CD14-positive monocyte (primary cell): ENCODE measurements at regions not wholly inside any gene's neighbourhood (a gene's known extent, or its start where the extent isn't known, plus 50 kb on each side); places are given as distances from the start of the nearest gene placed in this dataset.

Experiments
- DNase-seq, 3 donors: peaks; one replicate each; pipeline ENCODE4 v3.0.0-alpha.2; 2011 to 2022
- H2AFZ ChIP-seq: 2 replicates; pipeline ENCODE4 v1.6.0; 2012; ENCODE audit warnings: mild to moderate bottlenecking, low read depth, low read length, inconsistent platforms; ENCODE audit not compliant: insufficient read depth, poor library complexity, severe bottlenecking
- H3K27ac ChIP-seq, 2 donors: 1 replicate in 1 of 2; 2 replicates in 1 of 2; pipeline ENCODE4 v1.5.1; 2012 to 2013; ENCODE audit warnings: low read length in 2 of 2, control low read depth in 1 of 2, inconsistent platforms in 1 of 2, low read depth in 1 of 2, mild to moderate bottlenecking in 1 of 2
- H3K27me3 ChIP-seq, 2 donors: one replicate each; pipeline versions ENCODE4 v1.6.0 to v1.6.1; 2011 to 2013; ENCODE audit warnings: low read length in 2 of 2; ENCODE audit not compliant: control insufficient read depth in 2 of 2, insufficient read depth in 2 of 2
- H3K36me3 ChIP-seq, 2 donors: replicated peaks in 1 of 2; 1 replicate in 1 of 2; 2 replicates in 1 of 2; pipeline versions ENCODE4 v1.5.1 to v1.6.1; 2012 to 2013; ENCODE audit warnings: low read length in 2 of 2, control low read depth in 1 of 2, inconsistent platforms in 1 of 2, mild to moderate bottlenecking in 1 of 2; ENCODE audit not compliant: insufficient read depth in 2 of 2, control insufficient read depth in 1 of 2
- H3K4me1 ChIP-seq, 2 donors: 1 replicate in 1 of 2; 2 replicates in 1 of 2; pipeline versions ENCODE4 v1.5.1 to v1.6.1; 2012 to 2013; ENCODE audit warnings: low read length in 2 of 2, control low read depth in 1 of 2, inconsistent platforms in 1 of 2, mild to moderate bottlenecking in 1 of 2, moderate library complexity in 1 of 2; ENCODE audit not compliant: insufficient read depth in 2 of 2, control insufficient read depth in 1 of 2
- H3K4me2 ChIP-seq: replicated peaks from 2 replicates; pipeline ENCODE3; 2012; ENCODE audit warnings: low read length, moderate library complexity, mild to moderate bottlenecking; ENCODE audit not compliant: poor library complexity, severe bottlenecking; ENCODE audit errors: extremely low read depth
- H3K4me3 ChIP-seq, 3 experiments: fragments of 200-600 bp in 1 of 3; sonication (generic) in 1 of 3; replicated peaks in 1 of 3; 1 replicate in 2 of 3; 2 replicates in 1 of 3; pipeline ENCODE4 v1.5.1; 2011 to 2013; ENCODE audit warnings: low read length in 3 of 3, mild to moderate bottlenecking in 3 of 3, control low read depth in 2 of 3, low read depth in 2 of 3, inconsistent platforms in 1 of 3, moderate library complexity in 1 of 3
- H3K79me2 ChIP-seq: 2 replicates; pipeline ENCODE4 v1.6.0; 2012; ENCODE audit warnings: mild to moderate bottlenecking, control low read depth, inconsistent platforms, low read length, moderate library complexity; ENCODE audit not compliant: insufficient read depth
- H3K9ac ChIP-seq: 2 replicates; pipeline ENCODE4 v1.6.0; 2017; ENCODE audit warnings: low read length, mild to moderate bottlenecking; ENCODE audit not compliant: insufficient read depth, poor library complexity, severe bottlenecking
- H3K9me3 ChIP-seq, 2 donors: replicated peaks in 1 of 2; 1 replicate in 1 of 2; 2 replicates in 1 of 2; pipeline versions ENCODE4 v1.5.1 to v1.6.1; 2012 to 2013; ENCODE audit warnings: low read length in 2 of 2, control low read depth in 1 of 2; ENCODE audit not compliant: control insufficient read depth in 1 of 2, insufficient read depth in 1 of 2
- H4K20me1 ChIP-seq: 2 replicates; pipeline ENCODE4 v1.6.0; 2012; ENCODE audit warnings: mild to moderate bottlenecking, low read length, control low read depth, moderate library complexity; ENCODE audit not compliant: insufficient read depth
- H3K27ac Mint-ChIP-seq, 7 donors: one replicate each; pipeline ENCODE4 v1.8.0; 2020; ENCODE audit warnings: mild to moderate bottlenecking in 7 of 7, mixed read lengths in 7 of 7, moderate library complexity in 6 of 7, inconsistent platforms in 2 of 7
- H3K27me3 Mint-ChIP-seq, 3 donors: one replicate each; pipeline ENCODE4 v1.8.0; 2021 to 2022; ENCODE audit warnings: low read depth in 3 of 3, mild to moderate bottlenecking in 3 of 3, mixed read lengths in 3 of 3, moderate library complexity in 3 of 3, inconsistent platforms in 1 of 3
- H3K36me3 Mint-ChIP-seq, 2 donors: one replicate each; pipeline ENCODE4 v1.8.0; 2020; ENCODE audit warnings: mixed read lengths in 2 of 2, inconsistent platforms in 1 of 2, mild to moderate bottlenecking in 1 of 2
- H3K4me1 Mint-ChIP-seq: one replicate; pipeline ENCODE4 v1.8.0; 2020; ENCODE audit warnings: mild to moderate bottlenecking, mixed read lengths
- H3K4me3 Mint-ChIP-seq, 2 donors: one replicate each; pipeline ENCODE4 v1.8.0; 2020; ENCODE audit warnings: mild to moderate bottlenecking in 2 of 2, mixed read lengths in 2 of 2, moderate library complexity in 1 of 2
- H3K9me3 Mint-ChIP-seq, 7 donors: one replicate each; pipeline ENCODE4 v1.8.0; 2020 to 2022; ENCODE audit warnings: mixed read lengths in 7 of 7, mild to moderate bottlenecking in 6 of 7, moderate library complexity in 6 of 7, inconsistent platforms in 2 of 7
- WGBS: methylation state at CpG from one replicate; pipeline ENCODE4 v1.1.5; 2013; ENCODE audit warnings: missing lambda C conversion rate; ENCODE audit not compliant: insufficient coverage; 5-methylcytosine and 5-hydroxymethylcytosine counted together
- intact Hi-C, 2 donors: fragments of 100-400 bp; cut with micrococcal nuclease; formaldehyde crosslinking; loops; one replicate each; pipeline versions ENCODE4 v1.15.0 to v1.15.1; 2023
- TF ChIP-seq, protein P1 (sequence below): fragments of 200-600 bp; IDR thresholded peaks from one replicate; pipeline ENCODE4 v1.8.0; 2022; ENCODE audit warnings: antibody characterized with exemption, mild to moderate bottlenecking

DNA sequence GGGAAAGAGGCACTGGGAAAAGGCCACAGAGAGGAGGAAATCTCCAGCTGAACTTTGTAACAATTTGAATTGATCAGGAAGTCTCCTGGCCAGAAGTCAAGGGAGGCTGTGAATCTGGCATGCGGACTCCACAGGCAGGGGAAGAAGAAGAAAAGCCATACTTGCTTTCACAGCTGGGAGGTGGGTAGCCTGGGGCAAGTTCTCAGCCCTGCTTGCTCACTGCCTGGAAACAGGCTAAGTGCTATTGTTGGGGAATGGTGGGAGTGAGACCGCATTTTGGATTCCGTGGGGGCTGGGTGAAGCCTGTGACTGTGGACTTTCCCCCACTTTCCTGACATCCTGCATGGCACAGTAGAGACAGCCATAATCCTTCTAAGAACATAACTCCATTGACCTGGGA lies 168.8 kb upstream of the CD96 start:
- H3K4me2 ChIP-seq: no peak overlapping the region
- WGBS: 100% methylated on average over 1 of the region's 3 CpGs
- H2AFZ ChIP-seq: no peak overlapping the region
- no peaks in the 10 kb centered on the region for H3K4me1 ChIP-seq
- DNase-seq: no peak
- H4K20me1 ChIP-seq: no peaks in the 10 kb centered on the region
- no peak overlapping the region for H3K27ac ChIP-seq
- H3K27me3 Mint-ChIP-seq: peaks cover 0 to 2% (median 0%) of the 10 kb centered on the region in 3 donors
- H3K27ac Mint-ChIP-seq: no peak overlapping the region
- H3K9me3 ChIP-seq: peaks cover 21 to 30% of the 10 kb centered on the region in 2 donors
- H3K9me3 Mint-ChIP-seq: peaks cover 16 to 40% (median 28%) of the 10 kb centered on the region in 7 donors
- no peaks in the 10 kb centered on the region for H3K79me2 ChIP-seq
- H3K4me3 ChIP-seq: no peak overlapping the region
- TF ChIP-seq, protein P1, sequence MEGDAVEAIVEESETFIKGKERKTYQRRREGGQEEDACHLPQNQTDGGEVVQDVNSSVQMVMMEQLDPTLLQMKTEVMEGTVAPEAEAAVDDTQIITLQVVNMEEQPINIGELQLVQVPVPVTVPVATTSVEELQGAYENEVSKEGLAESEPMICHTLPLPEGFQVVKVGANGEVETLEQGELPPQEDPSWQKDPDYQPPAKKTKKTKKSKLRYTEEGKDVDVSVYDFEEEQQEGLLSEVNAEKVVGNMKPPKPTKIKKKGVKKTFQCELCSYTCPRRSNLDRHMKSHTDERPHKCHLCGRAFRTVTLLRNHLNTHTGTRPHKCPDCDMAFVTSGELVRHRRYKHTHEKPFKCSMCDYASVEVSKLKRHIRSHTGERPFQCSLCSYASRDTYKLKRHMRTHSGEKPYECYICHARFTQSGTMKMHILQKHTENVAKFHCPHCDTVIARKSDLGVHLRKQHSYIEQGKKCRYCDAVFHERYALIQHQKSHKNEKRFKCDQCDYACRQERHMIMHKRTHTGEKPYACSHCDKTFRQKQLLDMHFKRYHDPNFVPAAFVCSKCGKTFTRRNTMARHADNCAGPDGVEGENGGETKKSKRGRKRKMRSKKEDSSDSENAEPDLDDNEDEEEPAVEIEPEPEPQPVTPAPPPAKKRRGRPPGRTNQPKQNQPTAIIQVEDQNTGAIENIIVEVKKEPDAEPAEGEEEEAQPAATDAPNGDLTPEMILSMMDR: no peak
- no peaks in the 10 kb centered on the region for H3K36me3 Mint-ChIP-seq
- no peak overlapping the region for H3K4me3 Mint-ChIP-seq
- H3K4me1 Mint-ChIP-seq: no peaks in the 10 kb centered on the region
- intact Hi-C loops: no loop called here
- no peak overlapping the region for H3K9ac ChIP-seq
- H3K36me3 ChIP-seq: no peaks in the 10 kb centered on the region
- no peaks in the 10 kb centered on the region for H3K27me3 ChIP-seq

DNA sequence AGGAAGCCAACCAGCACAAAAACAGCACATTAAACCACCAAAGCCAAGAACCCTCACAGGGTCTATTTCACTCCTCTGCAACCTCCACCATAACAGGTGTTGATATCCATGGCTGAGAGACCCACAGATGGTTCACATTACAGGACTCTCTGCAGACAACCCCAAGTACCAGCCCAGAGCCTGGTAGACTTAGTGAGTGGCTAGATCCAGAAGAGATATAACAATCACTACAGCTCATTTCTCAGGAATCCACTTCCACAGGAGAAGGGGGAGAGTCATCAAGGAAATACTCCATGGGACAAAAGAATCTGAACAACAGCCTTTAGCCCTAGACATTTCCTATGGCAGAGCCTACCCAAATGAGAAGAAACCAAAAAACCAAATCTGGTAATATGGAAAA lies 168.1 kb upstream of the CD96 start:
- Histone ChIP-seq H3K4me1 (no peaks in the 10 kb centered on the region), H3K27me3 (no peaks in the 10 kb centered on the region), H3K79me2 (no peaks in the 10 kb centered on the region), H3K4me3 (no peak overlapping the region), H3K9ac (no peak overlapping the region), H4K20me1 (no peaks in the 10 kb centered on the region), H2AFZ (no peak overlapping the region), H3K27ac (no peak overlapping the region), H3K9me3 (peaks cover 21 to 30% of the 10 kb centered on the region in 2 donors), H3K4me2 (no peak overlapping the region), H3K36me3 (no peaks in the 10 kb centered on the region)
- TF ChIP-seq, protein P1: no peak
- intact Hi-C loops: no loop called here
- H3K36me3 Mint-ChIP-seq: no peaks in the 10 kb centered on the region
- H3K4me3 Mint-ChIP-seq: no peak overlapping the region
- DNase-seq: no peak
- peaks cover 0 to 2% (median 0%) of the 10 kb centered on the region in 3 donors for H3K27me3 Mint-ChIP-seq
- H3K27ac Mint-ChIP-seq: peak overlapping the region in 1 of 7 donors; percentile 11
- no peaks in the 10 kb centered on the region for H3K4me1 Mint-ChIP-seq
- peaks cover 16 to 40% (median 28%) of the 10 kb centered on the region in 7 donors for H3K9me3 Mint-ChIP-seq
